HFFc6 (cell line): ENCODE measurements at regions not wholly inside any gene's neighbourhood (a gene's known extent, or its start where the extent isn't known, plus 50 kb on each side); places are given as distances from the start of the nearest gene placed in this dataset.

Experiments used
- DNase-seq: peaks from one replicate; pipeline ENCODE4 v3.0.0-alpha.2; 2018
- H3K27ac Mint-ChIP-seq: 2 replicates; pipeline ENCODE4 v1.8.0; 2020; ENCODE audit warnings: mild to moderate bottlenecking, mixed read lengths
- H3K27me3 Mint-ChIP-seq: 2 replicates; pipeline ENCODE4 v1.8.0; 2021; ENCODE audit warnings: mild to moderate bottlenecking, moderate library complexity, mixed read lengths; ENCODE audit not compliant: insufficient read depth
- H3K36me3 Mint-ChIP-seq: 2 replicates; pipeline ENCODE4 v1.8.0; 2021; ENCODE audit warnings: low read depth, mixed read lengths
- H3K4me1 Mint-ChIP-seq: 2 replicates; pipeline ENCODE4 v1.8.0; 2020; ENCODE audit warnings: low read depth, mixed read lengths
- H3K4me3 Mint-ChIP-seq: 2 replicates; pipeline ENCODE4 v1.8.0; 2020; ENCODE audit warnings: mild to moderate bottlenecking, moderate library complexity, mixed read lengths
- H3K9me3 Mint-ChIP-seq: 2 replicates; pipeline ENCODE4 v1.8.0; 2020; ENCODE audit warnings: mild to moderate bottlenecking, mixed read lengths
- TF ChIP-seq, protein P1 (sequence below): fragments of 200-600 bp; sonication (generic); IDR thresholded peaks from 2 replicates; pipeline ENCODE4 v1.5.0; 2021; ENCODE audit warnings: antibody characterized with exemption, mild to moderate bottlenecking

DNA sequence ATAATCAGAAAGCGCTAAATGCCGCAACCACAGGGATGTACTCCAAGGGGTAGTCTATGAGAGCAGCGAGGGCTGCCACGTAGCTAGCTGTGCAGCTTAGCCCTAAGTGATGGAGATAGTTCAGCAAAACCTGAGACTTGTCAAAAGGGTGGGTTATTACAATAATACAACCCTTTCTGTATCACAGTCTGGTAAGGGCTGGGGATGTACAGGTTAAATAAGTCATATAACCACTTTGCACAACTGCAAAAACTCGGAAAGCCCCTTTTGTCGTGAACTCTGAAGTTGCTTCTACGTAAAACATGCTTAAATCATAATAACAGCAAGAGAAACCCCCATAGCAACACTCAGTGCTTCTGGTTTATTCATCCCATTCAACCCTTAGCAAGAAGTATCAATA lies 598.8 kb downstream of the SUCLG1 start:
- Mint-ChIP-seq H3K27me3 (no peaks in the 10 kb centered on the region; the same call in 1 of the 2 replicates), H3K27ac (no peak overlapping the region), H3K4me3 (no peak overlapping the region), H3K36me3 (no peaks in the 10 kb centered on the region), H3K4me1 (no peaks in the 10 kb centered on the region), H3K9me3 (peaks cover 27% of the 10 kb centered on the region)
- TF ChIP-seq, protein P1, sequence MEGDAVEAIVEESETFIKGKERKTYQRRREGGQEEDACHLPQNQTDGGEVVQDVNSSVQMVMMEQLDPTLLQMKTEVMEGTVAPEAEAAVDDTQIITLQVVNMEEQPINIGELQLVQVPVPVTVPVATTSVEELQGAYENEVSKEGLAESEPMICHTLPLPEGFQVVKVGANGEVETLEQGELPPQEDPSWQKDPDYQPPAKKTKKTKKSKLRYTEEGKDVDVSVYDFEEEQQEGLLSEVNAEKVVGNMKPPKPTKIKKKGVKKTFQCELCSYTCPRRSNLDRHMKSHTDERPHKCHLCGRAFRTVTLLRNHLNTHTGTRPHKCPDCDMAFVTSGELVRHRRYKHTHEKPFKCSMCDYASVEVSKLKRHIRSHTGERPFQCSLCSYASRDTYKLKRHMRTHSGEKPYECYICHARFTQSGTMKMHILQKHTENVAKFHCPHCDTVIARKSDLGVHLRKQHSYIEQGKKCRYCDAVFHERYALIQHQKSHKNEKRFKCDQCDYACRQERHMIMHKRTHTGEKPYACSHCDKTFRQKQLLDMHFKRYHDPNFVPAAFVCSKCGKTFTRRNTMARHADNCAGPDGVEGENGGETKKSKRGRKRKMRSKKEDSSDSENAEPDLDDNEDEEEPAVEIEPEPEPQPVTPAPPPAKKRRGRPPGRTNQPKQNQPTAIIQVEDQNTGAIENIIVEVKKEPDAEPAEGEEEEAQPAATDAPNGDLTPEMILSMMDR: no peak
- DNase-seq: no peak

DNA sequence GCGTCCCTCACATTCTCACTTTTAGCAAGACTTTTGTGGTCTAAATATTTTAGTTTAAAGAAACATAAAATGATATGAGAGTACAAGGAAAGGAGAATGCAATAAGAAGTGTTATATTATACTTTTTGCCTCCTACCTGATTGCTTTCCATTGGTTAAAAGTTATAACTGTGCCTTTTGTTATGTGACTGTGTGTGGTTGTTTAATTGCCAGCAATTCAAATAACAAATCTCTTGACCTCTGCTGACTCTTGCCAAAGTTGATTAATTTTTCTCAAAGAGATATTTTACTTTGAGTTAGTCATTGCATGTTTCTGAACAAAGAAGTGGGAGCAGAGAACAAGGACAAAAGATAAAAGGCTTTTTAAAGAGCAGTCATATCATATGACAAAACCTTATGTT lies 599.5 kb downstream of the SUCLG1 start:
- Mint-ChIP-seq H3K27me3 (no peaks in the 10 kb centered on the region; the same call in 1 of the 2 replicates), H3K4me1 (no peaks in the 10 kb centered on the region), H3K4me3 (no peak overlapping the region), H3K36me3 (no peaks in the 10 kb centered on the region), H3K9me3 (peaks cover 24% of the 10 kb centered on the region), H3K27ac (no peak overlapping the region)
- TF ChIP-seq, protein P1: no peak
- DNase-seq: no peak

DNA sequence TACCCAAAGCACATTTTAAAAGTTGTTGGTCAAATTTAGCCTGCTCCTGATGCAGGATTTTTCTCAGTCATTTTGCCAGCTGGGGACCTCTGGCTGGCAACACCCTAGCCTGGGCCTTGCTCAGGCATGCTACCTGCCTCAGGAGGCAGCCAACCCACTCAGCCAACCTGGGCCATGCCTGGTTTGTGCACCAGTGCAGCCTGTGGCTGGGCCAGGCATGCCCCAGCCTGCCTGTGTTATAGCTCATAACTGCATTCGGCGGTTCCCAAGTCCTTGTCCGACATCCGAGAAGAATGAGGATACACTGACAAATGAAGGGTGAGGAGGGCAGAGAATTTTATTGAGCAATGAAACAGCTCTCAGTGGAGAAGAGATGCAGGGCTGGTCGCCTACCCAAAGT lies 608.0 kb downstream of the SUCLG1 start:
- DNase-seq: no peak
- Mint-ChIP-seq H3K4me1 (no peaks in the 10 kb centered on the region), H3K27ac (no peak overlapping the region), H3K4me3 (no peak overlapping the region), H3K9me3 (peaks cover 33% of the 10 kb centered on the region), H3K36me3 (no peaks in the 10 kb centered on the region), H3K27me3 (no peaks in the 10 kb centered on the region; the same call in 1 of the 2 replicates)
- TF ChIP-seq, protein P1: no peak

DNA sequence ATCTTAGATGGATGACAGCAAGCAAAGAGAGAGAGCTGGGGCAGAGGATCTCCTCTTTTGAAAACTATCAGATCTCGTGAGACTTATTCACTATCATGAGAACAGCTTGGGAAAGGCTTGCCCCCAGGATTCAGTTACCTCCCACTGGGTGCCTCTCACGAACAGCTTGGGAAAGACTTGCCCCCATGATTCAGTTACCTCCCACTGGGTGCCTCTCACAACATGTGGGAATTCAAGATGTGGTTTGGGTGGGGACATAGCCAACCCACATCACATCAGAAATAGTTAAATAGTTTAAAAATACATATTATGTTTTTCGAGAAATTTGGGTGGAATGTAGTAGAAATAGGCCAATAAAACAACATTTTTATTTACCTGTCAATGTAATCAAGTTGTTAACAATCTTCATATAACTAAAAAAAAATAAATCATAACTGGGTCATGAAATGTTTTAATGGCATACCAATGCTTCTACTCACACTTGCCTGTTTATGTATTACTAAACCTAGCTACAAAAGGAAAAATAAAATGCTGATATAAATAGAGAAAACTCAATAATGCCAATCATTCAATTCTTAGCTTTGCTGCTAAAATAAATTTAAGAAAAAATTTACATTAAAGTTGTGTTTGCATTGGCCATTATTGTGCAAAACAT lies 608.9 kb downstream of the SUCLG1 start:
- no peak overlapping the region for H3K4me3 Mint-ChIP-seq
- TF ChIP-seq, protein P1: no peak
- no peaks in the 10 kb centered on the region; the same call in 1 of the 2 replicates for H3K27me3 Mint-ChIP-seq
- no peak for DNase-seq
- H3K36me3 Mint-ChIP-seq: no peaks in the 10 kb centered on the region
- peaks cover 33% of the 10 kb centered on the region for H3K9me3 Mint-ChIP-seq
- no peaks in the 10 kb centered on the region for H3K4me1 Mint-ChIP-seq
- H3K27ac Mint-ChIP-seq: no peak overlapping the region

DNA sequence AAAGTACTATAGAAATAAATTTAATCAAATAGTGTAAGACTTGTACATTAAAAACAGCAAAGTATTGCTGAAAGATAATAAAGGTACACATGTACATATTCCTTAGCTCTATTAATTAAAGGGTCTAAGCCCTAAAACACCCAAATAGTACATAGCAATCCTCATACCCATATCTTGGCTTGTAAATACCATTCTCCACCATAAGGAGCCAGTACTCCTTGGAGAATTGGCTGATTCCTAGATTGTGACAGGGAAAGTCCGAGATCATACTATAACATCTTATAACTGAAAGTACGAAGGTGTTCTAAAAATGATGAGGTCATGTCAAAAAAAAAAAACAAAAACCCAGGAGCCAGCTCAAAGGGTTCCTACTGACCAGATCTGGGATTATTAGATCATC lies 614.6 kb downstream of the SUCLG1 start:
- DNase-seq: no peak
- no peaks in the 10 kb centered on the region for H3K4me1 Mint-ChIP-seq

More for the DNA sequence above, 614.6 kb downstream of the SUCLG1 start:
- H3K4me3 Mint-ChIP-seq: no peak overlapping the region
- H3K27ac Mint-ChIP-seq: no peak overlapping the region
- TF ChIP-seq, protein P1: no peak
- H3K9me3 Mint-ChIP-seq: peaks cover 12% of the 10 kb centered on the region
- no peaks in the 10 kb centered on the region; the same call in 1 of the 2 replicates for H3K27me3 Mint-ChIP-seq
- no peaks in the 10 kb centered on the region for H3K36me3 Mint-ChIP-seq
